Right kidney (tissue), 1 donor: ENCODE measurements at regions not wholly inside any gene's neighbourhood (a gene's known extent, or its start where the extent isn't known, plus 50 kb on each side); places are given as distances from the start of the nearest gene placed in this dataset.

Experiments used
- DNase-seq: peaks from one replicate; pipeline ENCODE4 v3.0.0-alpha.2; 2016

DNA sequence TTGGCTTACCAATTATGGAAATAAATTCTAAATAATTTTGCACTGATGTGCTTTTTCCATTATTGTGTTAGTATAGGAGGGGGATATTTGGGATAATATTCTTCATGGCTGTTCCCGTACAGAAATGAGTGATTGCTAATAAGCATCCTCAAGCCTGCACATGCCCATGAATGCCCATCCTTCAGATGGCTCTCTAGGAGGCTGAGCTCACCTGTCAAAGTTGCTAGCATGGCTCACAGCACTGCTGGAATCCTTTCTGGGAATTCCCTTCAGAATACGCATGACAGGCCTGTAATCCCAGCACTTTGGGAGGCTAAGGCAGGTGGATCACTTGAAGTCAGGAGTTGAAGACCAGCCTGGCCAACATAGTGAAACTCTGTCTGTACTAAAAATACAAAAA lies 124.1 kb downstream of the NXNL2 start:
- DNase-seq: no peak

- no peak for DNase-seq
These were observed 125.6 kb downstream of the NXNL2 start for GRCh38 chr9:88660611-88661010.

- no peak for DNase-seq
These were observed 126.8 kb downstream of the NXNL2 start for GRCh38 chr9:88661759-88662158.

DNA sequence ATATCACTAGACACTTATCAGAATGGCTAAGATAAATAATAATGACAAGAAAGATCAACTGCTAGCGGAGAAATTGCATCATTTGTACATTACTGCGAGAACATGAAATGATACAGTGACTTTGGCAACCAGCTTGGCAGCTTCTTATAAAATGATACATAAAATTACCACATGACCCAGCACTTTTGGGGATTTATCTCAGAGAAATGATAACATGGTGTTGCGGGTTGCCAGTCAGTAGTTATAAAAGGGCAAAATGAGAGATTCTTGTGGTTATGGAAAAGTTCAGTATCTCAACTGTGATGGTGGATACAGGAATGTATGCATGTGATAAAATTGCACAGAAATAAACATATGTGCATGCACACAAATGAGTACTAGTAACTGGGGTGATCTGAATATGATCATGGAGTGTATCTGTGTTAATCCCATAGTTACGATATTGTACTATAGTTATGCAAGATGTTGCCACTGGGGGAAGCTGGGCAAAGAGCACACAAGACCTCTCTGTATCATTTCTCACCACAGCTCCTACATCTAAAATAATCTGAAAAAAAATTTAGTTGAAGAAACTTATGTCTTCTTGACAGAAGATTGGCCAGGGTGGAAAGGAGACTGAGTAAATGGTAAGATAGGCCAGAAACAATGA lies 128.9 kb downstream of the NXNL2 start:
- DNase-seq: no peak

DNA sequence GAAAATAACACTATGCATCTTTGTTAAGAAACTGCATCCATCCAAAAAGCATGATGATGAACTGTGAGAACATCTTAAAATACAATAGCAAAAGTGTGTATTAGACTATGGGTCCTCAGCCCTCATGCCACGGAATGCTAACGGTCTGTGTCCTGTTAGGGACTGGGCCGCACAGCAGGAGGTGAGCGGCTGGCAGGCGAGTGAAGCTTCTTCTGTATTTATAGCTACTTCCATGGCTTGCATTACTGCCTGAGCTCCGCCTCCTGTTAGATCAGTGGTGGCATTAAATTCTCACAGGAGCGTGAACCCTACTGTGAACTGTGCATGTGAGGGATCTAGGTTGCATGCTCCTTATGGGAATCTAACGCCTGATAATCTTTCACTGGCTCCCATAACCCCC lies 129.8 kb downstream of the NXNL2 start:
- no peak for DNase-seq

DNA sequence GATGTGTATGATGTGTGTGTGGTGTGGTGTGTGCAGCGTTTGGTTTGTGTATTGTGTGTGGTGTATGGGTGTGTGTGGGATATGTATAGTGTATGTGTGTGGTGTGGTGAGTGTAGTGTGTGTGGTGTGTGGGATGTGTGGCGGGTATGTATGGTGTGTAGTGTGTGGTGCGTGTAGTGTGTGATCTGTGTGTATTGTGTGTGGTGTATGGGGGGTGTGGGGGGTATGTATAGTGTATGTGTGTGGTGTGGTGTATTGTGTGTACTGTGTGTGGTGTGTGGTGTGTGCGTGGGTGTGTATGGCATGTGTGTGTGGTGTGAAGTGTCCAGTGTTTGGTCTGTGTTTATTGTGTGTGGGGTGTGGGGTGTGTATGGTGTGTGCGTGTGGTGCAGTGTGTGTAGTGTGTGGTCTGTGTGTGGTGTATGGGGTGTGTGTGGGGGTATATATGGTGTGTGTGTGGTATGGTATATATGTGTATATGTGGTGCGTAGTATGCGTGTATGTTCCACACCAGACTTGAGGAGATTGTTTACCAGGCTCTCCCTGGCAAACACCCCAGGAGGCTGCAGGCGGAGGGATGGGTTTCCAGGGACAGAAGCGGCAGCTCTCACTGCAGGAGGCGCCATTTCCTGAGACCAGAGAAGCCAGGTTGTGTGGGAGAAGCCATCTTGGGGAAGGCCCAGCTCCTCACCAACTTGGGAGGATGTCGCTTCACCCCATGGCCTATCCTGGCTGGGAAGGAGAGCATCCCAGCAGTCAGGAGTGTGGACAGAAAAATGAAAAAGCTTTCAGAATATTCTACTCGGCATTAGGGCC lies 138.1 kb downstream of the NXNL2 start:
- DNase-seq: no peak

GRCh38 chr9:88673886-88674285 lies 138.9 kb downstream of the NXNL2 start:
- no peak for DNase-seq

GRCh38 chr9:88676644-88677043 lies 141.7 kb downstream of the NXNL2 start:
- no peak for DNase-seq

DNA sequence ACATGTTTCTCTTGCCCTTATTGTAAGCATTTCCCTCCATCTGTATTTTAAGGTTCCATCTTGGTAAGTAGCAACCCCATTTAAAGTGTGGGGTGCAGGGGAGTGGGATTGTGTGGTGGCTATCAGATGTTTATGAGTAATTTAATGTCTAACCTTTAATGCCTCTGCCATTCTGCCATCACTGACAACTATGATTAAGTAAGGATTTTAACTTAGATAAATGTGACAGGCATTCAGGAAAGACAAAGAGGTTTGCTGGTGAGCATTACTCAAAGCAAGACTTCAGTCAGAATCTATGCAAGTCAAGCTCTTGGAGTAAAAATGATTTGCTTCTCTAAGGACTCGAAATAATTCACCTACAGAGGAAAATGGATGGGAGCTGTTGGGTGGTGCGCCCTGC lies 143.0 kb downstream of the NXNL2 start:
- DNase-seq: no peak

- no peak for DNase-seq
These were observed 143.5 kb downstream of the NXNL2 start for GRCh38 chr9:88678431-88678830.

DNA sequence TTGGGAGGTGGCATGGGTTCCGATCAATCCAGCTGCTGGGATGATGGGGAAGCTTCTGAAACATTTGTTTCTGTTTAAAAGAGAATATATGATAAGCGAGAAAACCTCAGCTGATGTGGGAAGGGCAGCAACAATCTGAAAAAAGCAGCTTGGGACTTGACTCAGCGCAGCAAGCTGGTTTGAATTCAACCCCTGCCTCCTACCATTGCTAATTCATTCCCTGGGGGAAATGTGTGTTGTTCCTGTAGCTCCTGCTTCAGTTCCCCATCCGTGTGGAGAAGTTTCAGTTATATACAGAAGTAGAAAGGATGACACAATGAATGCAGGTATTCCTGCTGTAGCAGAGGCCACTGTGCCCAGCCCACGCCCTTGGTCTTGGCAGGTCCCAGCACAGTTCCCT lies 145.1 kb downstream of the NXNL2 start:
- no peak for DNase-seq

DNA sequence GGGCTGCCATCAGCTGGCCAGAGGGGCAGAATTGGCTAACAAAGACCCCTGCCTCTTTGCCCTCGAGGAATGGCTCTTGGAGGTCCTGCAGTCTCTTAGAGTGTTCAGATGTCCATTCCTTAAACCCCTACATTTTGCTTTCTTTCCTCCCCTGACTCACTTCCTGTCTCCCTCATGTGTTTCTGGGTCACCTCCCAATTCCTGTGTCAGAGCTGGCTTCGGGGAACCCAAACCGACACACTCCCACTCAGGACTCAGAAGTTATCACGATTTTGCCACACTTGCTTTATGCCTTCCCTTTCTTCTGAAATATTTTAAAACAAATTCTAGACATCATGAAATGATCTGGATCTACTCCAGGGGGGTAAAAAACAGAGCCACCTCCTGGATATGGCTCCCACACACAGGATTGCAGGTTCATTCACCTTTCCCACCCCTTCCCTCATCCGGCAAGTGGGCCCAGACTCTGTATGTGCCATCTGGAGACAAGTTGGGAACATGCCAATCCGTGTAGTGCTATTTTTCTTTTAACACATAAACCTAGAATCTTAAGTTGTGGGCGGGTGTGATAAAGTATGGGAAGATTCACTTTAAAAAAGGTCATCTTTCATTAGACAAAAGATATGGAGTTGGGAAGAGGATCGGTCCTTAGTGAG lies 145.7 kb downstream of the NXNL2 start:
- no peak for DNase-seq

DNA sequence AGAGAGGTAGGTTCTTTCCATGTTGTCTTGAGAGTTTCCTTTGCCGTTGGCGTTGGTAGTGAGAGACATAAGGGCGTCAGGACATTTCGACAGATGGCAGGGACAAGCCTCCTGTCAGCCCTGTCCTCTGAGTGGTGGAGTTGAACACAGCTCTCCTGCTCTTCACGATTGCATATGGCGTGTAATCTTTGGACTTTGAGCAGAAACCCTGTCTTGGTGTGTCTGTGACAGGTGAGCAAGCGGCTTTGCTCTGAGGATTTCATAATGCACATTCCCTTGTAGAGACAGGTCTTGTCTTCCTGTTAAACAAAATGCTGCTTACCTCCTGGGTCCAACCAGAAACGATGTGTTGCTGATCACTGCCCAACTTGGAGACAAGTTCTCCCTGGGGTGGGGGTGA lies 146.5 kb downstream of the NXNL2 start:
- no peak for DNase-seq

GRCh38 chr9:88682431-88682831 lies 147.5 kb downstream of the NXNL2 start:
- peak; percentile 58 for DNase-seq

- no peak for DNase-seq
These were observed 149.1 kb downstream of the NXNL2 start for GRCh38 chr9:88684046-88684445.

DNA sequence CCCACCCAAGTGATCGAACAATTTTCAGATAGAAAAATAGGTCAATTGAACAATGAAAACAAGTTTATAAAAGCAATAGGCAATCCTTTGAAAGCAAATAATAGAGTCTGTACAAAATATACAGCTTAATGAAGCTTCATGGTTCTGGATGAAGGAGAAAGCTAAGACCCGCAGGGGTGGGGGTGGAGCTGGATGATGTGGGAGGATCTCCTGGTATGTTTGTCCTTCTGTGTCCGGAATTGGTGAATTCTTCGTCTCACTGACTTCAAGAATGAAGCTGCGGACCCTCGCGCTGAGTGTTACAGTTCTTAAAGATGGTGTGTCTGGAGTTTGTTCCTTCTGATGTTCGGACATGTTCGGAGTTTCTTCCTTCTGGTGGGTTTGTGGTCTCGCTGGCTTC lies 149.9 kb downstream of the NXNL2 start:
- no peak for DNase-seq

GRCh38 chr9:88685966-88686365 lies 151.0 kb downstream of the NXNL2 start:
- no peak for DNase-seq

DNA sequence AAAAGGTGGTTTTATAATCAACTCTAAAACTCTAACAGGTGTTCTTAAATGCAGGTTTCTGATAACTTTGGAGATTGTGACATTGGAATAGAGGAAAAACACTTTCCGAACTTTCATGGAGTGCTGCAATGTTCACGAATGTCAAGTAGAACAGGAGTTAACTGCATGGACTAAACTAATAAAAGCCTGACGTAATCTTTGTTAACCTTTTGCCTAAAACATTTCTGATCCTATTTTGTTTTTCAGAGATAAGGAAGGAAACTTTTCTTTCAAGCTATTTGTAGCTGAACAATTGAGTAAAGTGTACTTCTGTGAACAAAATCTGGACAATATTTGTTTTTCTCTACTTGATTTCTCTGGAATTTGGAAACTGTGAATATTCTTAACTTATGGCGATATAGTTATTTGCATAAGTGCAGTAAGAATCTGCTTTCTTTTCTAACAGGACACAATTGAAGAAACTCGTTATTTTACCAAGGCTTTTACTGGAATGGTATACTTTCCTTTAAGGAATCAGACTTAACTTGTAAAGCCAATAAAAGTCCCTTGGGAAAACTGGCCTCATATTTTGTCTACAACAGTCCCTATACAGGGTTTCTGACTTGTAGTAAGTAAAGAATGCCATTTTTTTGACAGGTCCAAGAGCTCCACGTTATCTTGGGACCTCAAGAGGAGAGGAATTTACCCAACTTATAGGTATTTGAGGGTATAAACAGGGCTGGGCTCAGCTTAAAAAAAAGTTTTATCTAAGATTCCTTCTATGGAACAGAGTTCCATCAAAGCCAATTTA lies 154.7 kb downstream of the NXNL2 start:
- DNase-seq: no peak

- DNase-seq: no peak
These were observed 155.7 kb downstream of the NXNL2 start for GRCh38 chr9:88690628-88691027.

GRCh38 chr9:88691091-88691490 lies 156.1 kb downstream of the NXNL2 start:
- no peak for DNase-seq

GRCh38 chr9:88691811-88692210 lies 156.8 kb downstream of the NXNL2 start:
- DNase-seq: no peak

DNA sequence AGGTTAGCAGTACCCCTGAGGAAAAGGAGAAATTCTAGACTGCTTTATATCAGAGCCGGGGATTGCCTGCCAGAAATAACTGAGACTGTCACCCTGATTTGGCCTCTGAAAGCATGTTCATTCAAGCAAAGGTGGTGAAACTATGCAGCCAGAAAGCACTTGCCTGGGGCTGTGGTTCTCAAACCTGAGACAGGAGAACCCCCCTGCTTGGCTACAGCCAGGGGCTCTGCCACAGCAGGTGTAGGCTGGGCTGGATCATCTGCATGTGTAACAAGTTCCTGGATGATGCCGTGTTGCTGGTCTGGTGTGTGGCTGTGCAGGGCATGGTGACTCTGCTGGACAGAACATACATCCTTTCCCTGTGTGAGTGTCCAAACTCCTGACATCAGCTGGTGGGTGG lies 157.8 kb downstream of the NXNL2 start:
- DNase-seq: no peak

GRCh38 chr9:88694625-88695024 lies 159.6 kb downstream of the NXNL2 start:
- no peak for DNase-seq
